WERI-Rb-1 (cell line): ENCODE measurements at regions not wholly inside any gene's neighbourhood (a gene's known extent, or its start where the extent isn't known, plus 50 kb on each side); places are given as distances from the start of the nearest gene placed in this dataset.

Experiments
- DNase-seq: peaks from one replicate; pipeline ENCODE4 v3.0.0-alpha.2; 2020
- H3K27ac ChIP-seq: fragments of 250-450 bp; sonication (Bioruptor Pico); 2 replicates; pipeline ENCODE4 v1.5.1; 2020; ENCODE audit warnings: mild to moderate bottlenecking, moderate library complexity
- H3K27me3 ChIP-seq: fragments of 250-450 bp; sonication (Bioruptor Pico); 2 replicates; pipeline ENCODE4 v1.5.1; 2021; ENCODE audit warnings: mild to moderate bottlenecking, low read depth, moderate library complexity; ENCODE audit not compliant: insufficient read depth, severe bottlenecking
- H3K36me3 ChIP-seq: fragments of 250-450 bp; sonication (Bioruptor Pico); 2 replicates; pipeline ENCODE4 v1.5.1; 2020; ENCODE audit warnings: mild to moderate bottlenecking, moderate library complexity
- H3K4me3 ChIP-seq: 2 replicates; pipeline ENCODE4 v1.5.1; 2011; ENCODE audit warnings: low read depth, mild to moderate bottlenecking, control low read depth, low read length
- H3K9me3 ChIP-seq: fragments of 250-450 bp; sonication (Bioruptor Pico); 2 replicates; pipeline ENCODE4 v1.5.1; 2021; ENCODE audit warnings: mild to moderate bottlenecking, moderate library complexity; ENCODE audit not compliant: severe bottlenecking
- CTCF ChIP-seq: IDR thresholded peaks from 2 replicates; pipeline ENCODE4 v1.5.1; 2011; ENCODE audit warnings: low read depth, mild to moderate bottlenecking, control low read depth, inconsistent platforms, low read length

- TF ChIP-seq CTCF, result no peak
- Histone ChIP-seq H3K9me3 (no peaks in the 10 kb centered on the region), H3K4me3 (no peak overlapping the region), H3K27me3 (no peaks in the 10 kb centered on the region), H3K27ac (no peak overlapping the region), H3K36me3 (no peaks in the 10 kb centered on the region)
- DNase-seq, result no peak
Measured at GRCh38 chr2:215883799-215884198, 129.6 kb downstream of the MREG start.

- no peaks in the 10 kb centered on the region for H3K9me3 ChIP-seq
- TF ChIP-seq CTCF, result no peak
- no peaks in the 10 kb centered on the region for H3K36me3 ChIP-seq
- no peak for DNase-seq
- H3K27me3 ChIP-seq, result no peaks in the 10 kb centered on the region
- no peak overlapping the region for H3K27ac ChIP-seq
- H3K4me3 ChIP-seq, result no peak overlapping the region
Measured at GRCh38 chr2:215882689-215883088, 130.7 kb downstream of the MREG start.

GRCh38 chr2:215881582-215881981, 131.8 kb downstream of the MREG start:
- Histone ChIP-seq H3K4me3 (no peak overlapping the region), H3K9me3 (no peaks in the 10 kb centered on the region), H3K27ac (no peak overlapping the region), H3K36me3 (no peaks in the 10 kb centered on the region), H3K27me3 (no peaks in the 10 kb centered on the region)
- TF ChIP-seq CTCF, result no peak
- DNase-seq, result no peak

- TF ChIP-seq CTCF, result no peak
- H3K9me3 ChIP-seq, result no peaks in the 10 kb centered on the region
- H3K4me3 ChIP-seq, result no peak overlapping the region
- no peak overlapping the region for H3K27ac ChIP-seq
- no peaks in the 10 kb centered on the region for H3K36me3 ChIP-seq
- DNase-seq, result no peak
- no peaks in the 10 kb centered on the region for H3K27me3 ChIP-seq
Measured at GRCh38 chr2:215880970-215881369, 132.4 kb downstream of the MREG start.

- Histone ChIP-seq H3K9me3 (no peaks in the 10 kb centered on the region), H3K27me3 (no peaks in the 10 kb centered on the region), H3K36me3 (no peaks in the 10 kb centered on the region), H3K27ac (no peak overlapping the region), H3K4me3 (no peak overlapping the region)
- TF ChIP-seq CTCF, result no peak
- DNase-seq, result no peak
Measured at GRCh38 chr2:215879977-215880940, 133.1 kb downstream of the MREG start.
